ENCODE measurements at regions not wholly inside any gene's neighbourhood (a gene's known extent, or its start where the extent isn't known, plus 50 kb on each side); places are given as distances from the start of the nearest gene placed in this dataset.
A peak's percentile ranks its signal among the peaks of the same experiment; 100 is the strongest.

GRCh38 chr21:43364261-43364510 is 62.7 kb downstream of the SIK1 start:
- no peak for DNase-seq

- DNase-seq, result no peak
Measured at GRCh38 chr21:43363506-43364260, 63.2 kb downstream of the SIK1 start.

- DNase-seq, result no peak
Measured at GRCh38 chr21:43362915-43363314, 64.0 kb downstream of the SIK1 start.

GRCh38 chr21:43362321-43362791 is 64.6 kb downstream of the SIK1 start:
- DNase-seq, result peak; percentile 84

- DNase-seq, result peak; percentile 29
Measured at GRCh38 chr21:43361493-43362296, 65.2 kb downstream of the SIK1 start.

GRCh38 chr21:43361127-43361492 is 65.8 kb downstream of the SIK1 start:
- DNase-seq, result no peak

- DNase-seq, result no peak
Measured at GRCh38 chr21:43360441-43361126, 66.3 kb downstream of the SIK1 start.

GRCh38 chr21:43358940-43359822 is 67.8 kb downstream of the SIK1 start:
- DNase-seq, result no peak

GRCh38 chr21:43357715-43358430 is 69.1 kb downstream of the SIK1 start:
- no peak for DNase-seq

- no peak for DNase-seq
Measured at GRCh38 chr21:43355925-43356289, 71.0 kb downstream of the SIK1 start.

GRCh38 chr21:43355266-43355924 is 71.5 kb downstream of the SIK1 start:
- DNase-seq, result no peak

- DNase-seq, result no peak
Measured at GRCh38 chr21:43354666-43355065, 72.3 kb downstream of the SIK1 start.

GRCh38 chr21:43354026-43354420 is 72.9 kb downstream of the SIK1 start:
- DNase-seq, result no peak

- no peak for DNase-seq
Measured at GRCh38 chr21:43353282-43354025, 73.5 kb downstream of the SIK1 start.

GRCh38 chr21:43352568-43353281 is 74.2 kb downstream of the SIK1 start:
- DNase-seq, result no peak

GRCh38 chr21:43352154-43352537 is 74.8 kb downstream of the SIK1 start:
- DNase-seq, result no peak

- no peak for DNase-seq
Measured at GRCh38 chr21:43351501-43352153, 75.3 kb downstream of the SIK1 start.

- no peak for DNase-seq
Measured at GRCh38 chr21:43349644-43350043, 77.3 kb downstream of the SIK1 start.

GRCh38 chr21:43348801-43349261 is 78.1 kb downstream of the SIK1 start:
- no peak for DNase-seq

Measured in activated gamma-delta T cell (primary cell).